ENCODE measurements at regions not wholly inside any gene's neighbourhood (a gene's known extent, or its start where the extent isn't known, plus 50 kb on each side); places are given as distances from the start of the nearest gene placed in this dataset.

DNA sequence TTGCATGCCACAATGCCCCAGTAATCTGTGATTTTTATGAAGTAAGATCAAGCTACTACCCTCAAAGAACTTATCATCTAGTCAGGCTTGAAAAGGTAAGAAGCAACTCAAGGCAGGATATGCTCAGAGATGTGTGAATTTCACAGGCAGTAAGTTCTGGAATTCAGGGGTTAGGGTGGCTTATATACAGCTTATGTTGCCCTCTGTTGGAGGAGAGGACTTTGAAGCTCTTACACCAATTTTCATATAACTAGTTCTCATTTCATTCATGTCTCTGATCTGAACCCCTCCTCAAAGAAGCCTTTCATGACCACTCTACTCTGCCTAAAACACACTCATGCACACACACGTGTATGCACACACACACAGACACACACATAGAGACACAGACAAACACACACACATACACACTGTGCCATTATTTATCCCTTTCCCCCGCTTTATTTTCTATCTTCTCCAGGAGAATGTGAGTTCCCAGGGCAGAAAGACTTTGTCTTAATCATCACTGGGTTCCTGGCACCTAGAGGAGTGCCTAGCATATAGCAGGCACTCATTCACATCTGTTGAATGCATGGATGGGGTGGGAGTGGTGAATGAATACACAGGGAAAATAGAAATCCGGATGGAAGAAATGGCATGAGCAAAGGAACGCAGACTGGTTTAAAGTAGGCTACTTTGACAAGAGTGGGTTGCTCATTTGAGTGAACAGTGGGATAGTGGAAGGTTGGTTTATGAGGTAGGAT lies 220.7 kb upstream of the ZBED5 start:
- TF ChIP-seq POLR2A (IDR thresholded peaks at IDR 0.05): no peak
- TF ChIP-seq, protein P1, sequence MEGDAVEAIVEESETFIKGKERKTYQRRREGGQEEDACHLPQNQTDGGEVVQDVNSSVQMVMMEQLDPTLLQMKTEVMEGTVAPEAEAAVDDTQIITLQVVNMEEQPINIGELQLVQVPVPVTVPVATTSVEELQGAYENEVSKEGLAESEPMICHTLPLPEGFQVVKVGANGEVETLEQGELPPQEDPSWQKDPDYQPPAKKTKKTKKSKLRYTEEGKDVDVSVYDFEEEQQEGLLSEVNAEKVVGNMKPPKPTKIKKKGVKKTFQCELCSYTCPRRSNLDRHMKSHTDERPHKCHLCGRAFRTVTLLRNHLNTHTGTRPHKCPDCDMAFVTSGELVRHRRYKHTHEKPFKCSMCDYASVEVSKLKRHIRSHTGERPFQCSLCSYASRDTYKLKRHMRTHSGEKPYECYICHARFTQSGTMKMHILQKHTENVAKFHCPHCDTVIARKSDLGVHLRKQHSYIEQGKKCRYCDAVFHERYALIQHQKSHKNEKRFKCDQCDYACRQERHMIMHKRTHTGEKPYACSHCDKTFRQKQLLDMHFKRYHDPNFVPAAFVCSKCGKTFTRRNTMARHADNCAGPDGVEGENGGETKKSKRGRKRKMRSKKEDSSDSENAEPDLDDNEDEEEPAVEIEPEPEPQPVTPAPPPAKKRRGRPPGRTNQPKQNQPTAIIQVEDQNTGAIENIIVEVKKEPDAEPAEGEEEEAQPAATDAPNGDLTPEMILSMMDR (IDR thresholded peaks at IDR 0.05): no peak
- H3K27me3 ChIP-seq: no peaks in the 10 kb centered on the region
- no peaks in the 10 kb centered on the region for H3K36me3 ChIP-seq
- no peaks in the 10 kb centered on the region for H3K4me1 ChIP-seq
- no peak overlapping the region for H3K27ac ChIP-seq
- H3K4me3 ChIP-seq: no peak overlapping the region
- DNase-seq: no peak
- H3K9me3 ChIP-seq: no peaks in the 10 kb centered on the region

- no peak for DNase-seq
- Histone ChIP-seq H3K9me3 (no peaks in the 10 kb centered on the region), H3K4me3 (no peak overlapping the region), H3K27ac (no peak overlapping the region), H3K4me1 (no peaks in the 10 kb centered on the region), H3K36me3 (no peaks in the 10 kb centered on the region), H3K27me3 (no peaks in the 10 kb centered on the region)
- no peak for TF ChIP-seq POLR2A (IDR thresholded peaks at IDR 0.05)
- TF ChIP-seq, protein P1 (IDR thresholded peaks at IDR 0.05): no peak
These were observed 220.0 kb upstream of the ZBED5 start for GRCh38 chr11:11077898-11078297.

GRCh38 chr11:11076879-11077278 lies 219.0 kb upstream of the ZBED5 start:
- Histone ChIP-seq H3K27me3 (no peaks in the 10 kb centered on the region), H3K9me3 (no peaks in the 10 kb centered on the region), H3K4me1 (no peaks in the 10 kb centered on the region), H3K36me3 (no peaks in the 10 kb centered on the region), H3K27ac (no peak overlapping the region), H3K4me3 (no peak overlapping the region)
- DNase-seq: no peak
- TF ChIP-seq POLR2A (IDR thresholded peaks at IDR 0.05): no peak
- TF ChIP-seq, protein P1 (IDR thresholded peaks at IDR 0.05): no peak

GRCh38 chr11:11076276-11076675 lies 218.4 kb upstream of the ZBED5 start:
- DNase-seq: no peak
- TF ChIP-seq, protein P1 (IDR thresholded peaks at IDR 0.05): no peak
- no peak for TF ChIP-seq POLR2A (IDR thresholded peaks at IDR 0.05)
- H3K9me3 ChIP-seq: no peaks in the 10 kb centered on the region
- no peaks in the 10 kb centered on the region for H3K4me1 ChIP-seq
- H3K27ac ChIP-seq: no peak overlapping the region
- H3K4me3 ChIP-seq: no peak overlapping the region
- no peaks in the 10 kb centered on the region for H3K27me3 ChIP-seq
- H3K36me3 ChIP-seq: no peaks in the 10 kb centered on the region

DNA sequence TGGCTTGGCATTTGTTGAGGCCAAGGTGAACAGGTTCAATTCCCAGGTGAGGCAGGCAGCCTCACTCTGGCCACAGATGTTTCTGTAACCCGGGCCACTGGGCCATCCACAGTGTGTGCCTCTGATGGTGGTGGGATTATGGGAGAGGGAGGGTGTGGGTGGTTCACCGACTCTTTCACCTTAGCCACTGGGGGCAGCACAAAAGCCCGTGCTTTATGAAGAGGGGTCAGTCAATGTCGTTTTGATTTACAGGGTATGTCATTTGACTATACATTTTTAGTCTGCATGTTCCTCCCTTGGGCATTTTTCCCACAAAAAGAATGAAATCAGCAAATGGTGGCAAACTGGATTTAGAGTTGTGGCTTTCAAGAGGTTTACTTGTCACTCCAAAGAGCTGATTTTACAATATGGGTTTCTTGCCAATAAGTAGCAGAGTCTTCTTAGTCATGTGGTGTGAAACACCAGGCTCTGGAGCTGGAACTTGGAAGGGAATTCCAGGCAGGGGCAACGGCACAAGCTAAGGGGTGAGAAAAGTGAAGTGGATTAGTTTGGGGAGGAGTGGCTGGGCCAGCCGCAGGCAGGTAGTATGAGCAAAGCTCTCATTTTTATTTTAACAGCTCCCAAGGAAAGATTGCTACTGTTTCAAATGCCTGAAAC lies 217.8 kb upstream of the ZBED5 start:
- H3K4me1 ChIP-seq: no peaks in the 10 kb centered on the region
- DNase-seq: no peak

More for the DNA sequence above, 217.8 kb upstream of the ZBED5 start:
- Histone ChIP-seq H3K9me3 (no peaks in the 10 kb centered on the region), H3K27ac (no peak overlapping the region), H3K36me3 (no peaks in the 10 kb centered on the region), H3K27me3 (no peaks in the 10 kb centered on the region), H3K4me3 (no peak overlapping the region)
- no peak for TF ChIP-seq POLR2A (IDR thresholded peaks at IDR 0.05)
- TF ChIP-seq, protein P1 (IDR thresholded peaks at IDR 0.05): no peak

Data from Peyer's patch (tissue), 4 donors.